CD4-positive, alpha-beta T cell (primary cell): ENCODE measurements at regions not wholly inside any gene's neighbourhood (a gene's known extent, or its start where the extent isn't known, plus 50 kb on each side); places are given as distances from the start of the nearest gene placed in this dataset.

ENCODE experiments used
- ATAC-seq: fragments of 200-7000 bp; cut with Tn5 transposase; one replicate; pipeline ENCODE4 v1.10.0; 2022; ENCODE audit warnings: mild to moderate bottlenecking; ENCODE audit not compliant: poor library complexity
- CTCF ChIA-PET: fragments of 350-600 bp; sonication (Branson Sonifier 250); formaldehyde crosslinking; loops from one replicate; lab custom pipeline; 2021; ENCODE audit warnings: antibody characterized with exemption, inconsistent platforms; lab: Charles Lee
- POLR2A ChIA-PET: fragments of 350-600 bp; sonication (Branson Sonifier 250); formaldehyde crosslinking; loops from one replicate; lab custom pipeline; 2021; ENCODE audit warnings: antibody characterized with exemption, inconsistent platforms; lab: Charles Lee
- DNase-seq, 14 experiments: peaks; one replicate each; pipeline ENCODE4 v3.0.0-alpha.2; 2013 to 2020; ENCODE audit warnings: mixed read lengths in 2 of 14
- H3K27ac ChIP-seq, 2 donors: one replicate each; pipeline versions ENCODE4 v1.5.1 to v1.7.0; 2013; ENCODE audit warnings: low read length in 2 of 2, low read depth in 1 of 2, mild to moderate bottlenecking in 1 of 2
- H3K27me3 ChIP-seq, 2 experiments: 1 replicate in 1 of 2; 2 replicates in 1 of 2; pipeline versions ENCODE4 v1.6.1 to v1.7.0; 2013; ENCODE audit warnings: low read length in 2 of 2, control low read depth in 1 of 2, mild to moderate bottlenecking in 1 of 2, moderate library complexity in 1 of 2; ENCODE audit not compliant: insufficient read depth in 2 of 2, control insufficient read depth in 1 of 2
- H3K36me3 ChIP-seq: one replicate; pipeline ENCODE4 v1.6.1; 2013; ENCODE audit warnings: low read length, control low read depth; ENCODE audit not compliant: insufficient read depth
- H3K4me1 ChIP-seq: one replicate; pipeline ENCODE4 v1.6.1; 2013; ENCODE audit warnings: low read length, control low read depth; ENCODE audit not compliant: insufficient read depth
- H3K4me3 ChIP-seq: one replicate; pipeline ENCODE4 v1.5.1; 2013; ENCODE audit warnings: mild to moderate bottlenecking, low read length, moderate library complexity
- H3K9me3 ChIP-seq, 2 experiments: 1 replicate in 1 of 2; 2 replicates in 1 of 2; pipeline versions ENCODE4 v1.6.1 to v1.7.0; 2013; ENCODE audit warnings: low read length in 2 of 2, mild to moderate bottlenecking in 2 of 2, control low read depth in 1 of 2, moderate library complexity in 1 of 2; ENCODE audit not compliant: control insufficient read depth in 1 of 2, insufficient read depth in 1 of 2
- H3K27ac Mint-ChIP-seq: one replicate; pipeline ENCODE4 v1.8.0; 2020; ENCODE audit warnings: mixed read lengths
- H3K27me3 Mint-ChIP-seq: one replicate; pipeline ENCODE4 v1.8.0; 2021; ENCODE audit warnings: mixed read lengths
- H3K36me3 Mint-ChIP-seq: one replicate; pipeline ENCODE4 v1.8.0; 2021; ENCODE audit warnings: low read depth, mixed read lengths
- H3K4me1 Mint-ChIP-seq: one replicate; pipeline ENCODE4 v1.8.0; 2021; ENCODE audit warnings: low read depth, mixed read lengths
- H3K4me3 Mint-ChIP-seq: one replicate; pipeline ENCODE4 v1.8.0; 2020; ENCODE audit warnings: mild to moderate bottlenecking, mixed read lengths
- H3K9me3 Mint-ChIP-seq: one replicate; pipeline ENCODE4 v1.8.0; 2020; ENCODE audit warnings: mixed read lengths
- intact Hi-C, 2 experiments: fragments of 100-400 bp; cut with DNase I in 1 of 2; cut with micrococcal nuclease in 1 of 2; formaldehyde crosslinking; loops; one replicate each; pipeline versions ENCODE4 v1.15.1 to v1.9.0; 2023 to 2025; cut with DNase I, micrococcal nuclease
- TF ChIP-seq, protein P1 (sequence below): fragments of 200-600 bp; IDR thresholded peaks from one replicate; pipeline ENCODE4 v1.8.0; 2022; ENCODE audit warnings: antibody characterized with exemption, mild to moderate bottlenecking

DNA sequence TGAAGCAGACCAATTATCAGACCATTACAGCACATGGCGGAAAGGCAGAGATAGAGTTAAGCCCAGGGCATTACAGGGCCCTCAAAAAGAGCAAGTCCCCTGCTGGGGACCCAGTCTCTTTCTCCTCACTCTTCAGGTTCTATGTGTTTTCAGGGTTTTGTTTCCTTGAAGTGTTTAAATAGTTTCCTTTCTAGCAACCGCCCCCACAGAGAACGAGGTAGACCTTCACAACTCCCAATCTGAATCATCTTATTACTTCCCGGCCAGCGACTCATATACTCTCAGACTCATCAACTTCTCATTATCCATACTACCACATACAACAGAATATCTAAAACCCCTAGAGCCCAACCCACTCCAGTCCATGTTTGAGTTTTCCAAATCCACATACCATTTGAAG is 526.6 kb upstream of the ARID1B start:
- Mint-ChIP-seq H3K36me3 (peaks cover 13% of the 10 kb centered on the region), H3K9me3 (no peaks in the 10 kb centered on the region), H3K4me1 (peaks cover 9% of the 10 kb centered on the region), H3K27me3 (no peaks in the 10 kb centered on the region), H3K27ac (no peak overlapping the region), H3K4me3 (no peak overlapping the region)
- H3K27me3 ChIP-seq = no peaks in the 10 kb centered on the region
- ATAC-seq = no peak
- DNase-seq = no peak
- H3K27ac ChIP-seq = no peak overlapping the region
- no peaks in the 10 kb centered on the region for H3K36me3 ChIP-seq
- no peaks in the 10 kb centered on the region for H3K9me3 ChIP-seq
- no peak overlapping the region for H3K4me3 ChIP-seq
- no peaks in the 10 kb centered on the region for H3K4me1 ChIP-seq
- POLR2A ChIA-PET = no interaction called here
- intact Hi-C loops = no loop called here
- TF ChIP-seq, protein P1, sequence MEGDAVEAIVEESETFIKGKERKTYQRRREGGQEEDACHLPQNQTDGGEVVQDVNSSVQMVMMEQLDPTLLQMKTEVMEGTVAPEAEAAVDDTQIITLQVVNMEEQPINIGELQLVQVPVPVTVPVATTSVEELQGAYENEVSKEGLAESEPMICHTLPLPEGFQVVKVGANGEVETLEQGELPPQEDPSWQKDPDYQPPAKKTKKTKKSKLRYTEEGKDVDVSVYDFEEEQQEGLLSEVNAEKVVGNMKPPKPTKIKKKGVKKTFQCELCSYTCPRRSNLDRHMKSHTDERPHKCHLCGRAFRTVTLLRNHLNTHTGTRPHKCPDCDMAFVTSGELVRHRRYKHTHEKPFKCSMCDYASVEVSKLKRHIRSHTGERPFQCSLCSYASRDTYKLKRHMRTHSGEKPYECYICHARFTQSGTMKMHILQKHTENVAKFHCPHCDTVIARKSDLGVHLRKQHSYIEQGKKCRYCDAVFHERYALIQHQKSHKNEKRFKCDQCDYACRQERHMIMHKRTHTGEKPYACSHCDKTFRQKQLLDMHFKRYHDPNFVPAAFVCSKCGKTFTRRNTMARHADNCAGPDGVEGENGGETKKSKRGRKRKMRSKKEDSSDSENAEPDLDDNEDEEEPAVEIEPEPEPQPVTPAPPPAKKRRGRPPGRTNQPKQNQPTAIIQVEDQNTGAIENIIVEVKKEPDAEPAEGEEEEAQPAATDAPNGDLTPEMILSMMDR = no peak
- CTCF ChIA-PET = no interaction called here

DNA sequence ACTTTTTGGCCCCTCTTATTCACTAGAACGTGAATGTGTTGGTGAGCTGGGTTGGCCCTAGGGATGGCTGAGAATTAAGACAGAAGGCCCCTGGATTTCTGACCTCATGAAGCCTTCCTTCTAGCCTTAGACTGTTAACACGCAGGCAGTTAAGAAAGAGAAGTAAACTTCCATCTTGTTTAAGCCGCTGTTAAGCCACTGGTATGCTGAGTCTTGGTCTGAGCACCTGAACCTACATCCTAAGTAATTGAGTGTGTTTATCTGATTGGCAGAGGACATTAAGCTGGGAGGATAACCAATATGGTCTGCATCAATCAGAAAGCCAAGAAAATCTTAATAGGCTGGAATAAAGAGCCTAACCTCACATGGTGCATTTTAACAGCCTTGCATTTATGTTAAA is 535.0 kb upstream of the ARID1B start:
- Histone ChIP-seq H3K36me3 (no peaks in the 10 kb centered on the region), H3K4me3 (no peak overlapping the region), H3K27ac (no peak overlapping the region), H3K27me3 (no peaks in the 10 kb centered on the region), H3K4me1 (no peaks in the 10 kb centered on the region), H3K9me3 (no peaks in the 10 kb centered on the region)
- ChIA-PET CTCF (no interaction called here), POLR2A (interaction anchor here (0.9 kb wide), 1 partner anchor 24 kb away, joined by 4 read pairs; no protein-coding TSS in a partner anchor)
- H3K9me3 Mint-ChIP-seq = no peaks in the 10 kb centered on the region
- no peak overlapping the region for H3K4me3 Mint-ChIP-seq
- no peaks in the 10 kb centered on the region for H3K36me3 Mint-ChIP-seq
- H3K4me1 Mint-ChIP-seq = peaks cover 4% of the 10 kb centered on the region
- intact Hi-C loops = no loop called here
- no peaks in the 10 kb centered on the region for H3K27me3 Mint-ChIP-seq
- DNase-seq (no peak), ATAC-seq (no peak)
- TF ChIP-seq, protein P1 = no peak
- no peak overlapping the region for H3K27ac Mint-ChIP-seq

GRCh38 chr6:156231026-156231765 is 546.0 kb upstream of the ARID1B start:
- DNase-seq (no peak), ATAC-seq (no peak)
- Histone ChIP-seq H3K27ac (no peak overlapping the region), H3K27me3 (no peaks in the 10 kb centered on the region), H3K4me3 (no peak overlapping the region), H3K36me3 (no peaks in the 10 kb centered on the region), H3K9me3 (peaks cover 0 to 4% of the 10 kb centered on the region in 2 experiments), H3K4me1 (no peaks in the 10 kb centered on the region)
- ChIA-PET POLR2A (no interaction called here), CTCF (no interaction called here)
- H3K4me3 Mint-ChIP-seq = no peak overlapping the region
- H3K9me3 Mint-ChIP-seq = peaks cover 2% of the 10 kb centered on the region
- TF ChIP-seq, protein P1 = no peak
- no peak overlapping the region for H3K27ac Mint-ChIP-seq
- peaks cover 4% of the 10 kb centered on the region for H3K4me1 Mint-ChIP-seq
- intact Hi-C loops = no loop called here
- H3K36me3 Mint-ChIP-seq = peaks cover 9% of the 10 kb centered on the region
- H3K27me3 Mint-ChIP-seq = no peaks in the 10 kb centered on the region
